HEK293 (cell line): ENCODE measurements at regions not wholly inside any gene's neighbourhood (a gene's known extent, or its start where the extent isn't known, plus 50 kb on each side); places are given as distances from the start of the nearest gene placed in this dataset.

Source experiments
- KLF9 ChIP-seq: fragments of 450-650 bp; formaldehyde crosslinking; IDR thresholded peaks from 2 replicates; pipeline ENCODE4 v1.5.1; 2016; ENCODE audit warnings: missing biosample characterization, missing genetic modification characterization, low read depth
- RBAK ChIP-seq: fragments of 450-650 bp; formaldehyde crosslinking; IDR thresholded peaks from 2 replicates; pipeline ENCODE4 v1.5.1; 2016; ENCODE audit warnings: missing biosample characterization, missing genetic modification characterization
- YY1 ChIP-seq: fragments of 450-650 bp; formaldehyde crosslinking; IDR thresholded peaks from 2 replicates; pipeline ENCODE4 v1.5.1; 2018; ENCODE audit warnings: missing biosample characterization, missing genetic modification characterization
- ZBTB17 ChIP-seq: fragments of 450-650 bp; formaldehyde crosslinking; IDR thresholded peaks from 2 replicates; pipeline ENCODE4 v1.5.1; 2016; ENCODE audit warnings: missing biosample characterization, missing genetic modification characterization
- ZNF157 ChIP-seq: fragments of 450-650 bp; formaldehyde crosslinking; IDR thresholded peaks from 2 replicates; pipeline ENCODE4 v1.5.1; 2016; ENCODE audit warnings: missing biosample characterization, missing genetic modification characterization
- ZNF629 ChIP-seq: fragments of 450-650 bp; formaldehyde crosslinking; IDR thresholded peaks from 2 replicates; pipeline ENCODE4 v1.5.1; 2017; ENCODE audit warnings: missing biosample characterization, missing genetic modification characterization
- ZNF670 ChIP-seq: fragments of 450-650 bp; formaldehyde crosslinking; IDR thresholded peaks from 2 replicates; pipeline ENCODE4 v1.5.1; 2016; ENCODE audit warnings: missing biosample characterization, missing genetic modification characterization, low read depth
- TF ChIP-seq, protein P1 (sequence below): fragments of 450-650 bp; formaldehyde crosslinking; IDR thresholded peaks from 2 replicates; pipeline ENCODE4 v1.5.1; 2016; ENCODE audit warnings: missing biosample characterization, missing genetic modification characterization

DNA sequence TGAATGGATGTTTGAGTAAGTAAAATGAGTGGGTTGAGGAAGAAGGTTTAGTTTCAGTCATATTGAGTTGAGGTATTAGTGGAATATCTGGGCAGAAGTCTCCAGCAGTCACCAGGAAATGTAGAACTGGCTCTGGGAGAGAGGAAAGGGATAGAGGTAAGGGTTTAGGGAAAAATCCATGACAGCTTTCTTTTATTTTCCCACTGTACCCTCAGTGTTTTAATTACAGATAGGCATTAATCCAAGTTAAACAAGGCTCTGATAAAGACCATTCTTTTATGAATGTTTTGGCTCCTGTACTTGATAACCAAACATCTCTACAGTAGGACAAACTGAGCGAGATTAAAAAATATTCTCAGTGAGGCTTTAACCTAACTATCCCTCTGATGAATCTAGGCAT is 318.4 kb upstream of the SYNCRIP start:
- no peak for TF ChIP-seq YY1
- TF ChIP-seq ZNF670 (tag by site-specific recombination): no peak
- no peak for TF ChIP-seq ZBTB17
- TF ChIP-seq, protein P1, sequence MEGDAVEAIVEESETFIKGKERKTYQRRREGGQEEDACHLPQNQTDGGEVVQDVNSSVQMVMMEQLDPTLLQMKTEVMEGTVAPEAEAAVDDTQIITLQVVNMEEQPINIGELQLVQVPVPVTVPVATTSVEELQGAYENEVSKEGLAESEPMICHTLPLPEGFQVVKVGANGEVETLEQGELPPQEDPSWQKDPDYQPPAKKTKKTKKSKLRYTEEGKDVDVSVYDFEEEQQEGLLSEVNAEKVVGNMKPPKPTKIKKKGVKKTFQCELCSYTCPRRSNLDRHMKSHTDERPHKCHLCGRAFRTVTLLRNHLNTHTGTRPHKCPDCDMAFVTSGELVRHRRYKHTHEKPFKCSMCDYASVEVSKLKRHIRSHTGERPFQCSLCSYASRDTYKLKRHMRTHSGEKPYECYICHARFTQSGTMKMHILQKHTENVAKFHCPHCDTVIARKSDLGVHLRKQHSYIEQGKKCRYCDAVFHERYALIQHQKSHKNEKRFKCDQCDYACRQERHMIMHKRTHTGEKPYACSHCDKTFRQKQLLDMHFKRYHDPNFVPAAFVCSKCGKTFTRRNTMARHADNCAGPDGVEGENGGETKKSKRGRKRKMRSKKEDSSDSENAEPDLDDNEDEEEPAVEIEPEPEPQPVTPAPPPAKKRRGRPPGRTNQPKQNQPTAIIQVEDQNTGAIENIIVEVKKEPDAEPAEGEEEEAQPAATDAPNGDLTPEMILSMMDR: no peak
- TF ChIP-seq ZNF629: no peak
- TF ChIP-seq KLF9 (tag by site-specific recombination): no peak
- no peak for TF ChIP-seq ZNF157
- TF ChIP-seq RBAK (tag by site-specific recombination): no peak
